SK-N-DZ (cell line): ENCODE measurements at regions not wholly inside any gene's neighbourhood (a gene's known extent, or its start where the extent isn't known, plus 50 kb on each side); places are given as distances from the start of the nearest gene placed in this dataset.
"Not testable (repeated sequence)": the region's sequence is repeated elsewhere in the genome, so short reads cannot be mapped to it uniquely, and the experiment has no call there.

Experiments
- DNase-seq: peaks from one replicate; pipeline ENCODE4 v3.0.0-alpha.2; 2015; ENCODE audit warnings: low spot score

GRCh38 chr7:85796956-85797355 lies 610.1 kb upstream of the SEMA3D start:
- no peak for DNase-seq

GRCh38 chr7:85791098-85791497 lies 604.2 kb upstream of the SEMA3D start:
- DNase-seq = not testable (repeated sequence)

- no peak for DNase-seq
Observed at GRCh38 chr7:85781606-85782005, 594.8 kb upstream of the SEMA3D start.

- no peak for DNase-seq
Observed at GRCh38 chr7:85776691-85777345, 590.0 kb upstream of the SEMA3D start.

- no peak for DNase-seq
Observed at GRCh38 chr7:85775431-85775830, 588.6 kb upstream of the SEMA3D start.

- no peak for DNase-seq
Observed at GRCh38 chr7:85774986-85775385, 588.1 kb upstream of the SEMA3D start.

GRCh38 chr7:85773116-85773728 lies 586.4 kb upstream of the SEMA3D start:
- DNase-seq = no peak

- no peak for DNase-seq
Observed at GRCh38 chr7:85771516-85771915, 584.7 kb upstream of the SEMA3D start.

- DNase-seq = no peak
Observed at GRCh38 chr7:85770332-85770731, 583.5 kb upstream of the SEMA3D start.

GRCh38 chr7:85765698-85766298 lies 578.9 kb upstream of the SEMA3D start:
- no peak for DNase-seq

GRCh38 chr7:85764034-85764433 lies 577.2 kb upstream of the SEMA3D start:
- no peak for DNase-seq

- DNase-seq = no peak
Observed at GRCh38 chr7:85757348-85757747, 570.5 kb upstream of the SEMA3D start.

GRCh38 chr7:85750454-85750949 lies 563.6 kb upstream of the SEMA3D start:
- peak; percentile 37 for DNase-seq

GRCh38 chr7:85749696-85750453 lies 563.0 kb upstream of the SEMA3D start:
- no peak for DNase-seq

- no peak for DNase-seq
Observed at GRCh38 chr7:85748861-85749260, 562.0 kb upstream of the SEMA3D start.

- DNase-seq = no peak
Observed at GRCh38 chr7:85737426-85737825, 550.6 kb upstream of the SEMA3D start.

GRCh38 chr7:85736085-85736484 lies 549.2 kb upstream of the SEMA3D start:
- no peak for DNase-seq

GRCh38 chr7:85734823-85735222 lies 548.0 kb upstream of the SEMA3D start:
- DNase-seq = no peak

GRCh38 chr7:85733169-85733915 lies 546.5 kb upstream of the SEMA3D start:
- no peak for DNase-seq

- no peak for DNase-seq
Observed at GRCh38 chr7:85730012-85730411, 543.2 kb upstream of the SEMA3D start.

GRCh38 chr7:85725026-85725425 lies 538.2 kb upstream of the SEMA3D start:
- DNase-seq = no peak
